GM18519 (cell line): ENCODE measurements at regions not wholly inside any gene's neighbourhood (a gene's known extent, or its start where the extent isn't known, plus 50 kb on each side); places are given as distances from the start of the nearest gene placed in this dataset.
"Not testable (repeated sequence)": the region's sequence is repeated elsewhere in the genome, so short reads cannot be mapped to it uniquely, and the experiment has no call there.

Source experiments
- ATAC-seq: cut with Tn5 transposase; IDR thresholded peaks from one replicate; pipeline ENCODE4 v1.9.1; 2021; ENCODE audit warnings: mild to moderate bottlenecking, moderate library complexity; ENCODE audit not compliant: unreplicated experiment, low FRiP score

- ATAC-seq = no peak
Measured at GRCh38 chr2:16069933-16070647, 129.7 kb downstream of the MYCN start.

DNA sequence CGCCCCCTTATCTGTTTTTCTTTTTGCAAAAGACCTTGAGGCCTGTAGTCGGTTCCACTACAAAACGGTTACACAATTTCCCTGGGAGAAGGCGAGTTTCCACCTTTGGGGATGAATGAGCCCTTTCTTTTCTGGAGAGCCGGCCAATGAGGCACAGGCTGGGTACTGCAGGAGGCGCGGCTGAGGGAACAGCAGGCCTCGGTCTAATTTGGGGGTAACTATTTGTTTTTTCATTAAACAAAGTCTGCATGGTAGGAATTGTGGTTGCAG is 129.2 kb downstream of the MYCN start:
- ATAC-seq = no peak

GRCh38 chr2:16068552-16068940 is 128.2 kb downstream of the MYCN start:
- no peak for ATAC-seq

DNA sequence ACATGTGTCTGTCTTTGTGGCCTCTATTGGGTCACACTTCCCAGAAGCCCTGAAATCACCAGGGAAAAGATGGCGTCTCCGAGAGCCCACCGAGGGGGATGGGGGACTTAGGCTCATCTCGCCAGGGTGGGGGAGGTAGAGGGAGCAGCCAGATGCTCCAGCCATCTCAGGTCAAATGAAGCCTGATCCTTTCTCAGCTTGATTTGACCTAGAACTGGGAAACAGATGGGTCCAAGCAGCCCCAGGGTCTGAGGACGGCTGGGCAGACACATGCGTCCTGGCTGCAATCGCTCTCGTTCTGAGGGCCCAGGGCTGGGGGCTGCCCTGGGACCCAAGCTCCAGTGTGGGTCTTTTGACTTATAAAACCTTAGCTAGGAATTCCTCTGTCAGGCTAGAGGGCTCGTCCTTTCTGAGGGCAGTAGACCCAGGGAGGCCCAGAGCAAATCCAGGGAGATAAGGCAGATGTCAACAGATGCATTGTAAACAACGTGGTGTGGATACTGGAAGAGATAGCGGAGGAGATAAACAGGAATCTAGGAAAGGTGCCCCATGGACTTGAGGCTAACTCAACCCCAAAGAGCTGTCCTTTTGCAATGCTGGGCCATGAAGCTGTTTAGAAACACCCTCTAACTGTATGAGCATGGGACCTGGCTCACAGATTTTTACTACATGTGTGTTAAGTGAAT is 127.7 kb downstream of the MYCN start:
- ATAC-seq = no peak

GRCh38 chr2:16067444-16067843 is 127.1 kb downstream of the MYCN start:
- ATAC-seq = no peak

- no peak for ATAC-seq
Measured at GRCh38 chr2:16067037-16067406, 126.7 kb downstream of the MYCN start.

GRCh38 chr2:16066261-16067036 is 126.1 kb downstream of the MYCN start:
- no peak for ATAC-seq

DNA sequence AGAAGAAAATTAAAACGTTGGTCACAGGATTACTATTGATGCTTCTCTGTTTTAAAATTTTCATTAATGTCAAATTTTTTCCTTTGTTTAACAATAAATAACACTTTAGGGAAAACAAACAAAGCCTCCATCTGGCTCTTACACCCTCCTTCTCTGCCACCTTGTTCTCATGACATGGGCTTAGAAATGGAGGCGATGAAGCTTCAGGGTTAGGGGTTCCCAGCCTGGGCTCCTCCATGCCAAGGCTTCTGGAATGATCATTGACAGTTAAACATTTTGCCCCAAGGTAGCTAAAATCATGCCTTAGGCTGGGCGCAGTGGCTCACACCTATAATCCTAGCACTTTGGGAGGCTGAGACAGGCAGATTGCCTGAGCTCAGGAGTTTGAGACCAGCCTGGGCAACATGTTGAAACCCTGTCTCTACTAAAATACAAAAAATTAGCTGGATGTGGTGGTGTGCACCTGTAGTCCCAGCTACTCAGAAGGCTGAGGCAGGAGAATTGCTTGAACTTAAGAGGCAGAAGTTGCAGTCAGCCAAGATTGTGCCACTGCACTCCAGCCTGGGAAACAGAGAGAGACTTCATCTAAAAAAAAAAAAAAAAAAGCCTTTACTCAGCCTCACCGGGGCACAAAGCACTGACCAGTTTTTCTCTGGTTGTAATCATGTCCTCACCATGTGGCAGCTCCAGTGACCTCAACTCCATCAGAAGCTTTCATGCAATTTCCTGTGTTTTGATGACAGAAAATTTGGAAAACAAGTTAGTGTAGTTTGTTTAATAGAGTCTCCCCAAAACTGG is 125.1 kb downstream of the MYCN start:
- not testable (repeated sequence) for ATAC-seq

- ATAC-seq = no peak
Measured at GRCh38 chr2:16064745-16065144, 124.4 kb downstream of the MYCN start.

GRCh38 chr2:16063955-16064633 is 123.7 kb downstream of the MYCN start:
- ATAC-seq = no peak

DNA sequence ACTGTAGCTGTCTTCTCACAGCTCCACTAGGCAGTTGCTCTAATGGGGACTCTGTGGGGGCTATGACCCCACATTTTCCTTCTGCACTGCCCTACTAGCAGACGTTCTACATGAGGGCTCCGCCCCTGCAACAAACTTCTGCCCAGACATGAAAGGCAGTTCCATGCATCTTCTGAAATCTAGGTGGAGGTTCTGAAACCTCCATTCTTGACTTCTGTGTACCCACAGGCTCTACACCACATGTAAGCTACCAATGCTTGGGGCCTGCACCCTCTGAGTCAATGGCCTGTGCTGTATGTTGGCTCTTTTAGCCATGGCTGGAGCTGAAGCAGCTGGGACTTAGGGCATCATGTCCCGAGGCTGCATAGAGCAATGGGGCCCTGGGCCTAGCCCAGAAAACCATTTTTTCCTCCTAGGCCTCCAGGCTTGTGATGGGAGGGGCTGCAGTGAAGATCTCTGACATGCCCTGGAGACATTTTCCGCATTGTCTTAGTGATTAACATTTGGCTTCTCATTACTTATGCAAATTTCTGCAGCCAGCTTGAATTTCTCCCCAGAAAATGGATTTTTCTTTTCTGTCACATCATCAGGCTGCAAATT is 123.0 kb downstream of the MYCN start:
- ATAC-seq = no peak

GRCh38 chr2:16062471-16063250 is 122.3 kb downstream of the MYCN start:
- no peak for ATAC-seq

GRCh38 chr2:16061441-16062217 is 121.3 kb downstream of the MYCN start:
- ATAC-seq = no peak

DNA sequence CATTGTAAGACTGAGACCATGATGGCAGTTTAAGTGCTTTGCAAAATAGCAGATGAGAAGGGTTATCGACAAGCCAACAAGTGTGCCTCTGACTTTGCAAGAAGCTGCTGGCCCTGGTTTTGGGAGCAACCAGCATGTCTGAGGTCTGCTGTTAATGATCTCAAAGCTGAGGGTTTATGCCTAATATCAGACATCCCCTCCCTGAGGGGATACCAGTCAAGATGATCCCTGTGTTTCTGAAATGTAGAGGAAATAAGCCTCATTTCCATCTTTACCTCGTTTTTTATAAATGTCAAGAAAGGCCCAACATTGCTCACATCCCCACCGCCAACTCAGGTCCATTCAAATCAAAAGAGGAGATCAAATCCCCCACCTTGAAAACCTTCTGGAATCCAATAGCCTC is 120.6 kb downstream of the MYCN start:
- no peak for ATAC-seq

DNA sequence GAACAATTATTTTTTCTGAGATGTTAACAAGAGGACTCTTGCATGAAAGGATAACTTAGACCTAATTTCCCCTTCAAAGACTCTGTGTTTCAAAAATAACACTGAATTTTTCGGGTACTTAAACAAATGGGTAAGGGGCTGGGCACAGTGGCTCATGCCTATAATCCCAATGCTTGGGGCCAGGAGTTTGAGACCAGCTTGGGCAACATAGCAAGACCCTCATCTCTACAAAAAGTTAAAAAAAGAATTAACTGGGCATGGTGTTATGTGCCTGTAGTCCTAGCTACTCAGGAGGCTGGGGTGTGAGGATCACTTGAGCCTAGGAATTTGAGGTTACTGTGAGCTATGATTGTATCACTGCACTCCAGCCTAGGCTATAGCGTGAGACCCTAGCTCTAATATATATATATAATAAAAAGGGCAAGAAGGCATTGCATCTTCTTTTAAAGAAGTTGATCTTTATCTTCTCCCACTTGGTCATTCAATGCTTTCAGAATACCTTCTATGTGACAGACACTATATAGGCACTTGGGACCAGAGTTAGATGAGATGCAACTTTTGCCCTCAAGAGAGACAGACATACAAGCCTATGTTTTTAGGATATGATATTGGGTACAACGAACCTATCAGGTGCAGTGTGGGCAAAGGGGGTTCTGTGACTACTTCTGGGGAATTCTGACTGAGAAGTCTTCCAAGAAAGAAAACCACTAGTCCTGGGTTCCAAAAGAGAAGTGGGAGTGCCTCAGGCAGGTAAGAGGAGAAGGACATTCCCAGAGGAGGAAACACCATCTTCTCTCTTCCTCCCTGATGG is 120.0 kb downstream of the MYCN start:
- ATAC-seq = no peak

DNA sequence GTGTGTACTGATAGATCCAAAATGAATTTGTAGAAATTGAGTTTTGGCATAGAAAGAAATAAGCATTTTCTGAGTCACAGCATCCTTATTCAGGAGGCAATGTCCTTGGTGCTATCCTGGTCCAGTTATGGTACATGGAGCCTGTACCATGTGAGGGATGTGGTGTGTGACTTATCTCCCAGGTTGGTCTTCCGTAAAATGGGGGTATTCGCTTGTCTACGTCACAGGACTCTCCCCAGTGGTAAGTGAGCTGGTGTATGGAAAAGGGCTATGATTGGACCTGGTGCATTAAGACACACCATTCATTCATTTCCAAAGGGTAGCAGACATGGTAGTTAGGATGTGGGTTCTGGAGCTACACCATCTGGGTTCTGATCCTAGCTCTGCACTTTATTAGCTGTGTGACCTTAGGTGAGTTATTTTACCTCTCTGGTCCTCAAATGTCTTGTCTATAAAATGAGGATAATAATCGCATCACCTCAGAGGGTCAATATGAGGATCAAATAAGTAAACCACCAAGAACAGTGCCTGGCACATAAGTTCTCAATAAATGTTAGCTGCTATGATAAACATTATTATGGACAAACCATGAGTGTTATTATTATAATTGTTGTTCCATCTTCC is 119.2 kb downstream of the MYCN start:
- no peak for ATAC-seq

- ATAC-seq = no peak
Measured at GRCh38 chr2:16058747-16059358, 118.5 kb downstream of the MYCN start.
